HG03066 (cell line): ENCODE measurements at regions not wholly inside any gene's neighbourhood (a gene's known extent, or its start where the extent isn't known, plus 50 kb on each side); places are given as distances from the start of the nearest gene placed in this dataset.
"Not testable (repeated sequence)": the region's sequence is repeated elsewhere in the genome, so short reads cannot be mapped to it uniquely, and the experiment has no call there.

Experiments used
- ATAC-seq: cut with Tn5 transposase; IDR thresholded peaks from one replicate; pipeline ENCODE4 v1.9.1; 2021; ENCODE audit warnings: low read depth; ENCODE audit not compliant: unreplicated experiment

- ATAC-seq, result no peak
Observed at GRCh38 chr18:34942276-34942675, 98.9 kb upstream of the MAPRE2 start.

- ATAC-seq, result no peak
Observed at GRCh38 chr18:34942975-34943374, 98.2 kb upstream of the MAPRE2 start.

GRCh38 chr18:34943587-34943986 lies 97.6 kb upstream of the MAPRE2 start:
- ATAC-seq, result no peak

- ATAC-seq, result no peak
Observed at GRCh38 chr18:34947711-34948125, 93.5 kb upstream of the MAPRE2 start.

GRCh38 chr18:34951625-34952379 lies 89.4 kb upstream of the MAPRE2 start:
- ATAC-seq, result no peak

- no peak for ATAC-seq
Observed at GRCh38 chr18:34953212-34953611, 88.0 kb upstream of the MAPRE2 start.

GRCh38 chr18:34955494-34955893 lies 85.7 kb upstream of the MAPRE2 start:
- ATAC-seq, result not testable (repeated sequence)

GRCh38 chr18:34956663-34957062 lies 84.5 kb upstream of the MAPRE2 start:
- no peak for ATAC-seq

GRCh38 chr18:34957119-34957863 lies 83.9 kb upstream of the MAPRE2 start:
- ATAC-seq, result no peak

- ATAC-seq, result no peak
Observed at GRCh38 chr18:34957864-34958259, 83.4 kb upstream of the MAPRE2 start.

GRCh38 chr18:34959211-34959829 lies 81.9 kb upstream of the MAPRE2 start:
- no peak for ATAC-seq

GRCh38 chr18:34959989-34960388 lies 81.2 kb upstream of the MAPRE2 start:
- ATAC-seq, result no peak

GRCh38 chr18:34965108-34965507 lies 76.1 kb upstream of the MAPRE2 start:
- no peak for ATAC-seq

GRCh38 chr18:34965566-34965965 lies 75.6 kb upstream of the MAPRE2 start:
- ATAC-seq, result no peak

GRCh38 chr18:34970106-34970505 lies 71.1 kb upstream of the MAPRE2 start:
- no peak for ATAC-seq

- no peak for ATAC-seq
Observed at GRCh38 chr18:34971313-34971712, 69.9 kb upstream of the MAPRE2 start.

GRCh38 chr18:34972765-34973414 lies 68.3 kb upstream of the MAPRE2 start:
- no peak for ATAC-seq

- ATAC-seq, result no peak
Observed at GRCh38 chr18:34976123-34976522, 65.1 kb upstream of the MAPRE2 start.

GRCh38 chr18:34976534-34976898 lies 64.7 kb upstream of the MAPRE2 start:
- no peak for ATAC-seq

- ATAC-seq, result peak; percentile 63
Observed at GRCh38 chr18:34976899-34977837, 64.0 kb upstream of the MAPRE2 start.
